HCT116 (cell line): ENCODE measurements at regions not wholly inside any gene's neighbourhood (a gene's known extent, or its start where the extent isn't known, plus 50 kb on each side); places are given as distances from the start of the nearest gene placed in this dataset.
"Not testable (repeated sequence)": the region's sequence is repeated elsewhere in the genome, so short reads cannot be mapped to it uniquely, and the experiment has no call there.

ENCODE experiments used
- ATAC-seq: fragments of 200-7000 bp; cut with Tn5 transposase; 2 replicates; pipeline ENCODE4 v1.9.1; 2020; ENCODE audit warnings: mild to moderate bottlenecking, moderate library complexity
- BruUV-seq: library from RNA; stranded (reverse); fragments of 400-500 nt; replicated peaks from 2 replicates; lab custom pipeline; 2021; lab: Mats Ljungman, UMichigan
- CTCF ChIA-PET: fragments of 300-600 bp; sonication (Branson Sonifier 250); formaldehyde crosslinking; loops from one replicate; lab custom pipeline; 2021; ENCODE audit warnings: antibody characterized with exemption; lab: Charles Lee
- POLR2A ChIA-PET: fragments of 300-600, 350-600 bp; sonication (Branson Sonifier 250); formaldehyde crosslinking; loops from one replicate; lab custom pipeline; 2021; ENCODE audit warnings: antibody characterized with exemption; lab: Charles Lee
- RAD21 ChIA-PET, 2 experiments: fragments of 300-600 bp; sonication (Branson Sonifier 250); formaldehyde crosslinking; loops; one replicate each; lab custom pipeline; 2023; ENCODE audit warnings: low total read pairs in 2 of 2; ENCODE audit not compliant: uncharacterized antibody in 2 of 2, unreplicated experiment in 2 of 2, low non-redundant PET in 1 of 2; lab: Charles Lee
- DNase-seq: peaks from one replicate; pipeline ENCODE4 v3.0.0-alpha.2; 2010; ENCODE audit warnings: low read depth, low spot score
- H2AFZ ChIP-seq: fragments of 200-600 bp; shearing (Covaris generic), sonication (generic); 2 replicates; pipeline ENCODE4 v1.6.1; 2017; ENCODE audit warnings: low read depth, mixed run types, mixed read lengths, antibody characterized with exemption, low read length; ENCODE audit not compliant: poor library complexity, severe bottlenecking
- H3K27ac ChIP-seq: 2 replicates; pipeline ENCODE4 v1.5.1; 2012; ENCODE audit warnings: low read depth, low read length
- H3K27me3 ChIP-seq: fragments of 200-600 bp; sonication (generic); 2 replicates; pipeline ENCODE4 v1.6.1; 2016; ENCODE audit warnings: mixed run types, low read length, mixed read lengths; ENCODE audit not compliant: insufficient read depth
- H3K36me3 ChIP-seq, 2 experiments: fragments of 200-500 bp in 1 of 2; fragments of 200-600 bp in 1 of 2; sonication (Bioruptor generic) in 1 of 2; sonication (generic) in 1 of 2; 2 replicates each; pipeline versions ENCODE4 v1.5.1 to v1.6.1; 2014 to 2016; ENCODE audit warnings: low read length in 2 of 2, inconsistent platforms in 1 of 2, mixed read lengths in 1 of 2, mixed run types in 1 of 2; ENCODE audit not compliant: insufficient read depth in 2 of 2, control insufficient read depth in 1 of 2
- H3K4me1 ChIP-seq, 2 experiments: fragments of 200-600 bp in 1 of 2; sonication (generic) in 1 of 2; 2 replicates each; pipeline versions ENCODE4 v1.5.1 to v1.6.1; 2012 to 2017; ENCODE audit warnings: low read length in 2 of 2, inconsistent platforms in 1 of 2, mild to moderate bottlenecking in 1 of 2, mixed read lengths in 1 of 2, mixed run types in 1 of 2, moderate library complexity in 1 of 2; ENCODE audit not compliant: insufficient read depth in 2 of 2, control insufficient read depth in 1 of 2
- H3K4me2 ChIP-seq: fragments of 200-600 bp; sonication (generic); 2 replicates; pipeline ENCODE4 v1.6.1; 2017; ENCODE audit warnings: mixed run types, low read length, mixed read lengths
- H3K4me3 ChIP-seq, 2 experiments: fragments of 200-600 bp in 1 of 2; sonication (generic) in 1 of 2; replicated peaks in 1 of 2; 2 replicates each; pipeline ENCODE4 v1.5.1; 2011 to 2016; ENCODE audit warnings: low read length in 2 of 2, control low read depth in 1 of 2, low read depth in 1 of 2, mild to moderate bottlenecking in 1 of 2, mixed read lengths in 1 of 2, mixed run types in 1 of 2
- H3K79me2 ChIP-seq: fragments of 200-600 bp; sonication (generic); 2 replicates; pipeline ENCODE4 v1.6.1; 2017; ENCODE audit warnings: mild to moderate bottlenecking, mixed run types, low read length, moderate library complexity, mixed read lengths; ENCODE audit not compliant: insufficient read depth
- H3K9ac ChIP-seq: fragments of 200-600 bp; sonication (generic); 2 replicates; pipeline ENCODE4 v1.6.1; 2016; ENCODE audit warnings: low read length, mixed read lengths
- H3K9me2 ChIP-seq: fragments of 200-600 bp; sonication (generic), shearing (Covaris generic); 2 replicates; pipeline ENCODE4 v1.6.1; 2017; ENCODE audit warnings: mixed run types, mild to moderate bottlenecking, moderate library complexity; ENCODE audit not compliant: insufficient read depth
- H3K9me3 ChIP-seq, 2 experiments: fragments of 200-500 bp in 1 of 2; fragments of 200-600 bp in 1 of 2; sonication (Bioruptor generic) in 1 of 2; sonication (generic) in 1 of 2; 2 replicates each; pipeline ENCODE4 v1.6.1; 2014 to 2017; ENCODE audit warnings: low read length in 2 of 2, mixed read lengths in 2 of 2, inconsistent platforms in 1 of 2, low read depth in 1 of 2, mild to moderate bottlenecking in 1 of 2, mixed run types in 1 of 2, moderate library complexity in 1 of 2; ENCODE audit not compliant: control insufficient read depth in 1 of 2, insufficient read depth in 1 of 2
- H4K20me1 ChIP-seq: fragments of 200-600 bp; sonication (generic), shearing (Covaris generic); 2 replicates; pipeline ENCODE4 v1.6.1; 2017; ENCODE audit warnings: mixed run types, mild to moderate bottlenecking, moderate library complexity; ENCODE audit not compliant: insufficient read depth
- intact Hi-C: fragments of 100-400 bp; cut with micrococcal nuclease; formaldehyde crosslinking; loops from 2 replicates; pipeline ENCODE4 v1.10.0; 2022

GRCh38 chr1:121550817-121551216, 366.0 kb downstream of the SRGAP2C start:
- H3K4me1 ChIP-seq, H3K4me3 ChIP-seq, ATAC-seq, H3K27me3 ChIP-seq, H2AFZ ChIP-seq, DNase-seq, H3K79me2 ChIP-seq, BruUV-seq, H3K9ac ChIP-seq, H3K9me3 ChIP-seq, intact Hi-C loops, CTCF ChIA-PET, H3K27ac ChIP-seq, POLR2A ChIA-PET, H3K36me3 ChIP-seq, H3K9me2 ChIP-seq, RAD21 ChIA-PET, H4K20me1 ChIP-seq, H3K4me2 ChIP-seq: not testable (repeated sequence)

GRCh38 chr1:121551491-121551890, 366.7 kb downstream of the SRGAP2C start:
- RAD21 ChIA-PET, POLR2A ChIA-PET, H4K20me1 ChIP-seq, H3K27me3 ChIP-seq, H3K4me3 ChIP-seq, DNase-seq, intact Hi-C loops, H3K9me2 ChIP-seq, H2AFZ ChIP-seq, H3K9me3 ChIP-seq, H3K79me2 ChIP-seq, H3K36me3 ChIP-seq, BruUV-seq, H3K9ac ChIP-seq, H3K4me2 ChIP-seq, H3K27ac ChIP-seq, ATAC-seq, H3K4me1 ChIP-seq, CTCF ChIA-PET: not testable (repeated sequence)

DNA sequence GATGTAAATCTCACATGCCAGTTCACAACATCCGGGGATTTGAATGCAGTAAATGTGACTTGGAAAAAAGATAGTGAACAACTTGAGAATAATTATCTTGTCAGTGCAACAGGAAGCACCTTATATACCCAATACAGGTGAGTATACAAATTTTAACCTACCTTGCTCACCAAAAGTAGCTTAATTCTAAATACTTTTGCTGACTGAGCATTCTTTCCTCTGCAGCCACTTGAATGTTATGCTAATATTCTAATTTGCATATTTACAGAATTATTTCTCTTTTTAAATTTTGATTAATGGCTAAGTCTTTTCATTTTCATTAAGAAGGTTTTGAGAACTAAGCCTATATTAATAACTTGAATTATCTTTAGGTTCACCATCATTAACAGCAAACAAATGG, 371.8 kb downstream of the SRGAP2C start:
- H3K4me2 ChIP-seq, H4K20me1 ChIP-seq, DNase-seq, ATAC-seq, BruUV-seq, H2AFZ ChIP-seq, RAD21 ChIA-PET, H3K4me3 ChIP-seq, H3K27me3 ChIP-seq, H3K9me2 ChIP-seq, POLR2A ChIA-PET, H3K36me3 ChIP-seq, H3K79me2 ChIP-seq, H3K9ac ChIP-seq, H3K4me1 ChIP-seq, H3K27ac ChIP-seq, intact Hi-C loops, CTCF ChIA-PET, H3K9me3 ChIP-seq: not testable (repeated sequence)

- H3K4me2 ChIP-seq, intact Hi-C loops, H3K27ac ChIP-seq, POLR2A ChIA-PET, H3K9me3 ChIP-seq, H3K9ac ChIP-seq, H3K79me2 ChIP-seq, H3K27me3 ChIP-seq, CTCF ChIA-PET, H3K36me3 ChIP-seq, H3K4me3 ChIP-seq, BruUV-seq, H4K20me1 ChIP-seq, H2AFZ ChIP-seq, H3K4me1 ChIP-seq, RAD21 ChIA-PET, ATAC-seq, DNase-seq, H3K9me2 ChIP-seq: not testable (repeated sequence)
These were observed 373.3 kb downstream of the SRGAP2C start for GRCh38 chr1:121558034-121558433.
